ENCODE measurements at regions not wholly inside any gene's neighbourhood (a gene's known extent, or its start where the extent isn't known, plus 50 kb on each side); places are given as distances from the start of the nearest gene placed in this dataset.

DNA sequence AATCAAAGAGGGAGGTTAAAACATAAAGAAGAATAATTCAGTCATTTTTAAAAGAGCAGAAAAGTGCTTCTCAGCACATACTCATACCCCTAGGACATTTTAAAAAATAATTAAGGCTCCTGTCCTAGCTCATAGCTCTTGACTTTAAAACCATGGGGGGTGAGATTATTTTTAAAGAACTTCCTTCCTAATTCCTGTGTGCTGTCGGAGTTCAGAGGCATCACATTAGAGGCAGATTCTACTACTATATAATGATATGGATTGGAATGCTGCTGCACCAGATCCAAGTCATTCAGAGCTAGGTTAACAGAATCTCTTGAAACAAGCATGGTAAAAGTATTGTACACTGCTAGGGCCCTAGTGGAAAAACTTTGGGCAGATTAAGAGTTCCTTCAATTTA lies 456.5 kb upstream of the ADGRL3 start:
- RAD21 ChIA-PET (ENCODE audit: unreplicated experiment), result no interaction called here
- no peaks in the 10 kb centered on the region for H3K27me3 ChIP-seq (replicated peaks in 1 of 2; ENCODE audit: control insufficient read depth in 2 of 2, insufficient read depth in 2 of 2, low read length in 1 of 2)
- H2AFZ ChIP-seq (ENCODE audit: control insufficient read depth, low read depth, low read length), result no peak overlapping the region
- no peak for DNase-seq (ENCODE audit: low read depth, low spot score)
- no peaks in the 10 kb centered on the region for H3K4me1 ChIP-seq (ENCODE audit: control insufficient read depth, insufficient read depth, low read length)
- H3K9ac ChIP-seq (ENCODE audit: control insufficient read depth, insufficient read depth, low read length), result no peak overlapping the region
- H3K9me3 ChIP-seq (replicated peaks; ENCODE audit: control insufficient read depth, insufficient read depth, low read length), result no peaks in the 10 kb centered on the region
- in situ Hi-C loops (cut with MboI), result no loop called here
- BruUV-seq (replicated peaks), result no TSS peak
- no peak for ATAC-seq
- no peaks in the 10 kb centered on the region for H3K79me2 ChIP-seq (ENCODE audit: control insufficient read depth, insufficient read depth, low read length)
- CTCF ChIA-PET, result no interaction called here
- no peaks in the 10 kb centered on the region for H4K20me1 ChIP-seq (ENCODE audit: control insufficient read depth, insufficient read depth)
- H3K4me3 ChIP-seq, result no peak overlapping the region
- no peak overlapping the region for H3K4me2 ChIP-seq (ENCODE audit: control insufficient read depth, insufficient read depth)
- H3K36me3 ChIP-seq (ENCODE audit: control insufficient read depth in 2 of 2, insufficient read depth in 2 of 2, low read length in 1 of 2), result no peaks in the 10 kb centered on the region
- no peak for FAIRE-seq
- no peak for TF ChIP-seq CREM (IDR thresholded peaks at IDR 0.05; ENCODE audit: low read depth)
- no peak for TF ChIP-seq ZNF24 (IDR thresholded peaks at IDR 0.05)
- SMC1A ChIA-PET (ENCODE audit: uncharacterized antibody, unreplicated experiment), result no interaction called here
- 25% methylated on average over 1 of the region's 1 CpG for WGBS (ENCODE audit: insufficient coverage, insufficient replicate concordance, low lambda C conversion rate, missing lambda C conversion rate)
- no peak overlapping the region for H3K27ac ChIP-seq (ENCODE audit: control insufficient read depth, insufficient read depth)
- POLR2A ChIA-PET, result no interaction called here
- intact Hi-C loops (cut with micrococcal nuclease; ENCODE audit: unreplicated experiment), result no loop called here

DNA sequence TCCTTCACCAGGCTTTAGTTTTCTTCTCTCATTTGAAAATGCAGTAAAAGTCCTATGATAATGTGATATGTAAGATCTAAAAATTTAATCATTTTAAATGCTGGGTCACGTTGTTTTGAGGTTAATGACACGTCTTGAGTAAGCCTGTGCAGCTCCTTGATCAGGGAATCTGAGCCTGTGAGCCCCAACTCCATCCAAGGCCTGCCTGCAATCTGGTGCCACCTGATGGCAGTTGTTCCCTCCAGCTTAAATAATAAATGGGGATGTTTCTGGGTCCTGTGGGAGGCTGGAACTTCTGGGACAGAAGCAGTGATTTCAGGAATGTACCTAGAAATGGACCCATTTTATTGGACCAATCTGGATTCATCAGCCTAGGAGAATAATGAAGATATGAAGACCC lies 455.4 kb upstream of the ADGRL3 start:
- no peaks in the 10 kb centered on the region for H3K9me3 ChIP-seq (replicated peaks; ENCODE audit: control insufficient read depth, insufficient read depth, low read length)
- no peak for ATAC-seq
- TF ChIP-seq TBL1XR1 (IDR thresholded peaks at IDR 0.05; ENCODE audit: low read depth, low read length) (no peak), CBFB (IDR thresholded peaks at IDR 0.05; ENCODE audit: low read depth) (no peak), IKZF1 (conservative IDR thresholded peaks at IDR 0.05) (no peak), HDGF (IDR thresholded peaks at IDR 0.05) (no peak), RCOR1 (conservative IDR thresholded peaks at IDR 0.05; ENCODE audit: low read depth, low read length) (no peak), EP300 (IDR thresholded peaks at IDR 0.05; ENCODE audit: borderline replicate concordance in 1 of 2, control insufficient read depth in 1 of 2, low read depth in 2 of 2, low read length in 2 of 2) (no peak)
- TF ChIP-seq, protein P1, sequence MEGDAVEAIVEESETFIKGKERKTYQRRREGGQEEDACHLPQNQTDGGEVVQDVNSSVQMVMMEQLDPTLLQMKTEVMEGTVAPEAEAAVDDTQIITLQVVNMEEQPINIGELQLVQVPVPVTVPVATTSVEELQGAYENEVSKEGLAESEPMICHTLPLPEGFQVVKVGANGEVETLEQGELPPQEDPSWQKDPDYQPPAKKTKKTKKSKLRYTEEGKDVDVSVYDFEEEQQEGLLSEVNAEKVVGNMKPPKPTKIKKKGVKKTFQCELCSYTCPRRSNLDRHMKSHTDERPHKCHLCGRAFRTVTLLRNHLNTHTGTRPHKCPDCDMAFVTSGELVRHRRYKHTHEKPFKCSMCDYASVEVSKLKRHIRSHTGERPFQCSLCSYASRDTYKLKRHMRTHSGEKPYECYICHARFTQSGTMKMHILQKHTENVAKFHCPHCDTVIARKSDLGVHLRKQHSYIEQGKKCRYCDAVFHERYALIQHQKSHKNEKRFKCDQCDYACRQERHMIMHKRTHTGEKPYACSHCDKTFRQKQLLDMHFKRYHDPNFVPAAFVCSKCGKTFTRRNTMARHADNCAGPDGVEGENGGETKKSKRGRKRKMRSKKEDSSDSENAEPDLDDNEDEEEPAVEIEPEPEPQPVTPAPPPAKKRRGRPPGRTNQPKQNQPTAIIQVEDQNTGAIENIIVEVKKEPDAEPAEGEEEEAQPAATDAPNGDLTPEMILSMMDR (IDR thresholded peaks at IDR 0.05 in 2 of 3, conservative IDR thresholded peaks at IDR 0.05 in 1 of 3; ENCODE audit: control insufficient read depth in 2 of 3, extremely low read depth in 1 of 3, insufficient read depth in 1 of 3, low read depth in 3 of 3, low read length in 3 of 3), result no peak
- TF ChIP-seq, protein P2, sequence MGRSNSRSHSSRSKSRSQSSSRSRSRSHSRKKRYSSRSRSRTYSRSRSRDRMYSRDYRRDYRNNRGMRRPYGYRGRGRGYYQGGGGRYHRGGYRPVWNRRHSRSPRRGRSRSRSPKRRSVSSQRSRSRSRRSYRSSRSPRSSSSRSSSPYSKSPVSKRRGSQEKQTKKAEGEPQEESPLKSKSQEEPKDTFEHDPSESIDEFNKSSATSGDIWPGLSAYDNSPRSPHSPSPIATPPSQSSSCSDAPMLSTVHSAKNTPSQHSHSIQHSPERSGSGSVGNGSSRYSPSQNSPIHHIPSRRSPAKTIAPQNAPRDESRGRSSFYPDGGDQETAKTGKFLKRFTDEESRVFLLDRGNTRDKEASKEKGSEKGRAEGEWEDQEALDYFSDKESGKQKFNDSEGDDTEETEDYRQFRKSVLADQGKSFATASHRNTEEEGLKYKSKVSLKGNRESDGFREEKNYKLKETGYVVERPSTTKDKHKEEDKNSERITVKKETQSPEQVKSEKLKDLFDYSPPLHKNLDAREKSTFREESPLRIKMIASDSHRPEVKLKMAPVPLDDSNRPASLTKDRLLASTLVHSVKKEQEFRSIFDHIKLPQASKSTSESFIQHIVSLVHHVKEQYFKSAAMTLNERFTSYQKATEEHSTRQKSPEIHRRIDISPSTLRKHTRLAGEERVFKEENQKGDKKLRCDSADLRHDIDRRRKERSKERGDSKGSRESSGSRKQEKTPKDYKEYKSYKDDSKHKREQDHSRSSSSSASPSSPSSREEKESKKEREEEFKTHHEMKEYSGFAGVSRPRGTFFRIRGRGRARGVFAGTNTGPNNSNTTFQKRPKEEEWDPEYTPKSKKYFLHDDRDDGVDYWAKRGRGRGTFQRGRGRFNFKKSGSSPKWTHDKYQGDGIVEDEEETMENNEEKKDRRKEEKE (IDR thresholded peaks at IDR 0.05), result no peak
- no TSS peak for BruUV-seq (replicated peaks)
- FAIRE-seq, result no peak
- ChIA-PET RAD21 (ENCODE audit: unreplicated experiment) (interaction anchor here (0.9 kb wide), 1 partner anchor 81 kb away, joined by 3 read pairs; no protein-coding TSS in a partner anchor), SMC1A (ENCODE audit: uncharacterized antibody, unreplicated experiment) (no interaction called here), CTCF (no interaction called here), POLR2A (no interaction called here)
- in situ Hi-C loops (cut with MboI) (no loop called here), intact Hi-C loops (cut with micrococcal nuclease; ENCODE audit: unreplicated experiment) (no loop called here)
- H2AFZ ChIP-seq (ENCODE audit: control insufficient read depth, low read depth, low read length), result no peak overlapping the region
- H3K4me1 ChIP-seq (ENCODE audit: control insufficient read depth, insufficient read depth, low read length), result no peaks in the 10 kb centered on the region
- no peaks in the 10 kb centered on the region for H3K79me2 ChIP-seq (ENCODE audit: control insufficient read depth, insufficient read depth, low read length)
- no peaks in the 10 kb centered on the region for H3K27me3 ChIP-seq (replicated peaks in 1 of 2; ENCODE audit: control insufficient read depth in 2 of 2, insufficient read depth in 2 of 2, low read length in 1 of 2)
- 0% methylated on average over 2 of the region's 2 CpGs for WGBS (ENCODE audit: insufficient coverage, insufficient replicate concordance, low lambda C conversion rate, missing lambda C conversion rate)
- no peak overlapping the region for H3K9ac ChIP-seq (ENCODE audit: control insufficient read depth, insufficient read depth, low read length)
- H3K36me3 ChIP-seq (ENCODE audit: control insufficient read depth in 2 of 2, insufficient read depth in 2 of 2, low read length in 1 of 2), result no peaks in the 10 kb centered on the region
- no peaks in the 10 kb centered on the region for H4K20me1 ChIP-seq (ENCODE audit: control insufficient read depth, insufficient read depth)
- H3K4me3 ChIP-seq, result no peak overlapping the region
- no peak for DNase-seq (ENCODE audit: low read depth, low spot score)
- H3K4me2 ChIP-seq (ENCODE audit: control insufficient read depth, insufficient read depth), result no peak overlapping the region
- H3K27ac ChIP-seq (ENCODE audit: control insufficient read depth, insufficient read depth), result no peak overlapping the region

All from GM12878 (cell line).